ENCODE measurements at regions not wholly inside any gene's neighbourhood (a gene's known extent, or its start where the extent isn't known, plus 50 kb on each side); places are given as distances from the start of the nearest gene placed in this dataset.

GRCh38 chr16:6531067-6531466 is 801.6 kb upstream of the RBFOX1 start:
- TF ChIP-seq CTCF (IDR thresholded peaks at IDR 0.05; ENCODE audit: partially characterized antibody, unreplicated experiment): no peak
- Mint-ChIP-seq H3K36me3 (ENCODE audit: unreplicated experiment) (no peaks in the 10 kb centered on the region), H3K27ac (ENCODE audit: unreplicated experiment) (no peak overlapping the region)

DNA sequence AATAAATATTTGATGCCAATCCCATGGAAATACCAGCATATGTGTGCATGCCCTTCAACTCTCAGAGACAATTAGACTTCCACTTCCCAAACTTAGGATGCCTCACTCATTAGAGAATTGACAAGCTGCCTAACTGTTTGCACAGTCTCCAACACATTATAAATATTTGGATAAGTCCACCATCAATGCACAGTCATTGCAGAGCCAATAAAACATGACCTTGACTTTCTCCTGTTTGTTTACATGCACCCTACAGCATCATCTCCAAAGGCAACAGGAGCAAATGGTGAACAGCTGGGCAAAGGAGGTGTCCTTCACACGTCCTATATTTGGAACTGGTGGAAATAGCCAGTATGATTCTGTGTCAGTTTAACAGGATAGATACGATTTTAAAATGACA is 804.4 kb upstream of the RBFOX1 start:
- TF ChIP-seq CTCF (IDR thresholded peaks at IDR 0.05; ENCODE audit: partially characterized antibody, unreplicated experiment): no peak
- Mint-ChIP-seq H3K4me3 (ENCODE audit: unreplicated experiment) (no peak overlapping the region), H3K36me3 (ENCODE audit: unreplicated experiment) (no peaks in the 10 kb centered on the region), H3K9me3 (ENCODE audit: unreplicated experiment) (peaks cover 1% of the 10 kb centered on the region), H3K27ac (ENCODE audit: unreplicated experiment) (no peak overlapping the region), H3K27me3 (ENCODE audit: unreplicated experiment) (no peaks in the 10 kb centered on the region), H3K4me1 (ENCODE audit: low read depth, unreplicated experiment) (no peaks in the 10 kb centered on the region)
- DNase-seq: no peak

More at GRCh38 chr16:6531067-6531466, 801.6 kb upstream of the RBFOX1 start:
- no peaks in the 10 kb centered on the region for H3K9me3 Mint-ChIP-seq (ENCODE audit: unreplicated experiment)
- no peaks in the 10 kb centered on the region for H3K4me1 Mint-ChIP-seq (ENCODE audit: low read depth, unreplicated experiment)
- H3K27me3 Mint-ChIP-seq (ENCODE audit: unreplicated experiment): no peaks in the 10 kb centered on the region
- H3K4me3 Mint-ChIP-seq (ENCODE audit: unreplicated experiment): no peak overlapping the region
- no peak for DNase-seq

DNA sequence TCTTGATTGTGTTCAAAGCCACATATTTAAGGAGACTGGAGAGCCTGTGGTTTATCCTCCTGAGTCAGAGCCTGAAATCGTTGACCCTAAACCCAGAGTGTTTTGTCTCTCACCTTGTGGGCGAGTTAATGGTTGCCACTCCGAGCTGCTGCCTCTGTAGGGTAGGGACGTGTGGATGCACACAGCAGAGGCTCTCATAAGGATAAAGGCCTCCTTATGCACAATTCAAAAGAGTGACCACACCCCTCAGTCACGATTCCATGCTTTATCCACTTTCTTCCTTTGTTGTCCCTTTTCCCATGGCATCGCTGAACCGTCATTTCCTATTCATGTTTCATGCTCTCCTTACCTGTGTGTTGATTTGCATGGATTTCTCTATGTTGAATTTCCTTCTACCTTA is 805.0 kb upstream of the RBFOX1 start:
- no peaks in the 10 kb centered on the region for H3K36me3 Mint-ChIP-seq (ENCODE audit: unreplicated experiment)
- no peak overlapping the region for H3K27ac Mint-ChIP-seq (ENCODE audit: unreplicated experiment)
- no peak for TF ChIP-seq CTCF (IDR thresholded peaks at IDR 0.05; ENCODE audit: partially characterized antibody, unreplicated experiment)
- H3K4me3 Mint-ChIP-seq (ENCODE audit: unreplicated experiment): no peak overlapping the region
- no peaks in the 10 kb centered on the region for H3K4me1 Mint-ChIP-seq (ENCODE audit: low read depth, unreplicated experiment)
- no peak for DNase-seq
- H3K9me3 Mint-ChIP-seq (ENCODE audit: unreplicated experiment): peaks cover 1% of the 10 kb centered on the region
- H3K27me3 Mint-ChIP-seq (ENCODE audit: unreplicated experiment): no peaks in the 10 kb centered on the region

- peaks cover 1% of the 10 kb centered on the region for H3K9me3 Mint-ChIP-seq (ENCODE audit: unreplicated experiment)
- TF ChIP-seq CTCF (IDR thresholded peaks at IDR 0.05; ENCODE audit: partially characterized antibody, unreplicated experiment): no peak
- peaks cover 5% of the 10 kb centered on the region for H3K4me1 Mint-ChIP-seq (ENCODE audit: low read depth, unreplicated experiment)
- H3K36me3 Mint-ChIP-seq (ENCODE audit: unreplicated experiment): no peaks in the 10 kb centered on the region
- DNase-seq: no peak
- no peaks in the 10 kb centered on the region for H3K27me3 Mint-ChIP-seq (ENCODE audit: unreplicated experiment)
- H3K4me3 Mint-ChIP-seq (ENCODE audit: unreplicated experiment): no peak overlapping the region
- H3K27ac Mint-ChIP-seq (ENCODE audit: unreplicated experiment): no peak overlapping the region
Observed at GRCh38 chr16:6524501-6524900, 808.1 kb upstream of the RBFOX1 start.

GRCh38 chr16:6517020-6517720 is 815.5 kb upstream of the RBFOX1 start:
- no peak for TF ChIP-seq CTCF (IDR thresholded peaks at IDR 0.05; ENCODE audit: partially characterized antibody, unreplicated experiment)
- no peak for DNase-seq
- Mint-ChIP-seq H3K4me3 (ENCODE audit: unreplicated experiment) (no peak overlapping the region), H3K27ac (ENCODE audit: unreplicated experiment) (no peak overlapping the region), H3K27me3 (ENCODE audit: unreplicated experiment) (peaks cover 3% of the 10 kb centered on the region), H3K9me3 (ENCODE audit: unreplicated experiment) (peaks cover 2% of the 10 kb centered on the region), H3K36me3 (ENCODE audit: unreplicated experiment) (no peaks in the 10 kb centered on the region), H3K4me1 (ENCODE audit: low read depth, unreplicated experiment) (peaks cover 7% of the 10 kb centered on the region)

Data from glutamatergic neuron (in vitro differentiated cells).